ENCODE measurements at regions not wholly inside any gene's neighbourhood (a gene's known extent, or its start where the extent isn't known, plus 50 kb on each side); places are given as distances from the start of the nearest gene placed in this dataset.
"Not testable (repeated sequence)": the region's sequence is repeated elsewhere in the genome, so short reads cannot be mapped to it uniquely, and the experiment has no call there.

DNA sequence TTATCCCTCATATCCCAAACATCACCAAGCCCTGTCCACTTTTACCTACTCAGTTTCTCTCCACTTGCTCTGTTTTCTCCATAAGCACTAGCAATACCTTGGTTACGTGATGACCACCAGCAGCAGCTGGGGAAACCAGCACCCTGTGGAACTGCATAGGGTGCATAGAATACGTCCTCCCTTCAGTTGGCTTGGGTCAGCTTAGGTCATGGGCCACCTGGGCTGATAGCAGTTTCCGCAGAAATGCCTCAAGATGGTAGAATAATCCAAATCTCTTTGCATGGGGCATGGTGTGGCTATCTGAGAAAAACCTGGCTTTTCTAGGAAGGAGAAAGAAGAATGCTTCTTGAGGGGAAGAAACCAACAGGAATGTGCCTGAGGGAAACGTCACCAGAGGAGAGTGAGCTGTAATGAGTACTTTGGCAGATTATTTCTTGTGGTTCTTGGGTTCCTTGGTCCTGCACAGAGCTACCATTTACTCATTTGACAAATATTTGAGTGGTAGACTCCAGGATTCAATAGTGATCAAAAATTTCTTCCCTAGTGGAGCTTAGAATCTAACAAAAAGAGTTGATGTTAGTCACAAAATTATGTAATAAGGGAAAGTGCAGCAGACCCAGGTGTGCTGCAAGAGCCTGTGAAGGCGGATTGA lies 134.3 kb downstream of the CCDC74A start:
- H3K79me2 ChIP-seq (ENCODE audit: control insufficient read depth, insufficient read depth, low read length); H3K4me3 ChIP-seq (replicated peaks in 1 of 3; ENCODE audit: insufficient read depth in 1 of 3, low read depth in 1 of 3, low read length in 3 of 3); DNase-seq (ENCODE audit: low read depth, low spot score); H3K36me3 ChIP-seq (ENCODE audit: control insufficient read depth in 2 of 2, extremely low read depth in 1 of 2, insufficient read depth in 2 of 2, low read length in 2 of 2); H3K9ac ChIP-seq (replicated peaks; ENCODE audit: extremely low read depth, insufficient read depth, low read length); H3K27me3 ChIP-seq (ENCODE audit: control insufficient read depth in 2 of 2, insufficient read depth in 2 of 2, low read length in 2 of 2); H3K4me1 ChIP-seq (ENCODE audit: control insufficient read depth, extremely low read depth, insufficient read depth, low read length); POLR2A ChIA-PET; H3K27ac ChIP-seq (ENCODE audit: insufficient read depth, low read depth, low read length); H4K20me1 ChIP-seq (replicated peaks; ENCODE audit: control insufficient read depth, extremely low read depth, insufficient read depth, low read length); H2AFZ ChIP-seq (ENCODE audit: low read depth, low read length); H3K9me3 ChIP-seq (replicated peaks; ENCODE audit: control insufficient read depth, insufficient read depth, low read length); FAIRE-seq; intact Hi-C loops (cut with micrococcal nuclease); dilution Hi-C loops (cut with MboI; ENCODE audit: extremely low pct_ligation_motif_present, low sequenced_read_pairs); BruUV-seq (replicated peaks); H3K9me1 ChIP-seq (replicated peaks; ENCODE audit: control insufficient read depth, extremely low read depth, insufficient read depth, low read length); H3K4me2 ChIP-seq (ENCODE audit: insufficient read depth, low read length): not testable (repeated sequence)
- CTCF ChIA-PET = interaction anchor here (2.6 kb wide), 1 partner anchor 11 kb away, joined by 11 read pairs; no protein-coding TSS in a partner anchor

GRCh38 chr2:131663501-131663900 lies 135.8 kb downstream of the CCDC74A start:
- H3K9me3 ChIP-seq (replicated peaks; ENCODE audit: control insufficient read depth, insufficient read depth, low read length); H3K4me2 ChIP-seq (ENCODE audit: insufficient read depth, low read length); H3K79me2 ChIP-seq (ENCODE audit: control insufficient read depth, insufficient read depth, low read length); H3K36me3 ChIP-seq (ENCODE audit: control insufficient read depth in 2 of 2, extremely low read depth in 1 of 2, insufficient read depth in 2 of 2, low read length in 2 of 2); FAIRE-seq; DNase-seq (ENCODE audit: low read depth, low spot score); H3K27ac ChIP-seq (ENCODE audit: insufficient read depth, low read depth, low read length); H3K4me1 ChIP-seq (ENCODE audit: control insufficient read depth, extremely low read depth, insufficient read depth, low read length); H3K4me3 ChIP-seq (replicated peaks in 1 of 3; ENCODE audit: insufficient read depth in 1 of 3, low read depth in 1 of 3, low read length in 3 of 3); H2AFZ ChIP-seq (ENCODE audit: low read depth, low read length); H3K9me1 ChIP-seq (replicated peaks; ENCODE audit: control insufficient read depth, extremely low read depth, insufficient read depth, low read length); intact Hi-C loops (cut with micrococcal nuclease); H3K27me3 ChIP-seq (ENCODE audit: control insufficient read depth in 2 of 2, insufficient read depth in 2 of 2, low read length in 2 of 2); BruUV-seq (replicated peaks); H4K20me1 ChIP-seq (replicated peaks; ENCODE audit: control insufficient read depth, extremely low read depth, insufficient read depth, low read length); dilution Hi-C loops (cut with MboI; ENCODE audit: extremely low pct_ligation_motif_present, low sequenced_read_pairs); H3K9ac ChIP-seq (replicated peaks; ENCODE audit: extremely low read depth, insufficient read depth, low read length); POLR2A ChIA-PET: not testable (repeated sequence)
- CTCF ChIA-PET = interaction anchor here (2.6 kb wide), 1 partner anchor 10 kb away, joined by 11 read pairs; no protein-coding TSS in a partner anchor

DNA sequence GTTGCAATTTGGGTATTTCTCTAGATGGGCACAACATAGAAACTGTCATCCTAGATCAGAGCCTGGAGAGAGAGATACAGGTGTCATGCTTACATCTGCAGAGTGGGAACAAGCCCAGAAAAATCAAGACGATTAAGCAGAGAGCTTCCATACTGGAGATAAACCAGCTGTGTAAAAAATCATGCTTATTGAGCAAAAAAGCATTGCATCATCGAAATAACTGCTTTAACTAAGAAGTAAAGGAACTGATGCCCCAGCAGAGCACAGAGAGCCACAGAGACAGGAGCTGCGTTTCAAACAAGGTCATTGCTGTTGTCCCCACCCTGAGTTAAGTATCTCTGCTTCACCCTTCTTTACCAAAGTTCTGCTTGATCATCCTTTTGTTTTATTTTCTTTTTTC lies 138.0 kb downstream of the CCDC74A start:
- H3K9ac ChIP-seq (replicated peaks; ENCODE audit: extremely low read depth, insufficient read depth, low read length); POLR2A ChIA-PET; H3K27me3 ChIP-seq (ENCODE audit: control insufficient read depth in 2 of 2, insufficient read depth in 2 of 2, low read length in 2 of 2); H3K36me3 ChIP-seq (ENCODE audit: control insufficient read depth in 2 of 2, extremely low read depth in 1 of 2, insufficient read depth in 2 of 2, low read length in 2 of 2); BruUV-seq (replicated peaks); CTCF ChIA-PET; DNase-seq (ENCODE audit: low read depth, low spot score); dilution Hi-C loops (cut with MboI; ENCODE audit: extremely low pct_ligation_motif_present, low sequenced_read_pairs); H4K20me1 ChIP-seq (replicated peaks; ENCODE audit: control insufficient read depth, extremely low read depth, insufficient read depth, low read length); H3K4me2 ChIP-seq (ENCODE audit: insufficient read depth, low read length); H3K9me1 ChIP-seq (replicated peaks; ENCODE audit: control insufficient read depth, extremely low read depth, insufficient read depth, low read length); H3K9me3 ChIP-seq (replicated peaks; ENCODE audit: control insufficient read depth, insufficient read depth, low read length); H3K4me3 ChIP-seq (replicated peaks in 1 of 3; ENCODE audit: insufficient read depth in 1 of 3, low read depth in 1 of 3, low read length in 3 of 3); H3K79me2 ChIP-seq (ENCODE audit: control insufficient read depth, insufficient read depth, low read length); FAIRE-seq; H3K27ac ChIP-seq (ENCODE audit: insufficient read depth, low read depth, low read length); H2AFZ ChIP-seq (ENCODE audit: low read depth, low read length); intact Hi-C loops (cut with micrococcal nuclease): not testable (repeated sequence)
- H3K4me1 ChIP-seq (ENCODE audit: control insufficient read depth, extremely low read depth, insufficient read depth, low read length) = peaks cover 12% of the 10 kb centered on the region
